ENCODE measurements at regions not wholly inside any gene's neighbourhood (a gene's known extent, or its start where the extent isn't known, plus 50 kb on each side); places are given as distances from the start of the nearest gene placed in this dataset.
A peak's percentile ranks its signal among the peaks of the same experiment; 100 is the strongest.

DNA sequence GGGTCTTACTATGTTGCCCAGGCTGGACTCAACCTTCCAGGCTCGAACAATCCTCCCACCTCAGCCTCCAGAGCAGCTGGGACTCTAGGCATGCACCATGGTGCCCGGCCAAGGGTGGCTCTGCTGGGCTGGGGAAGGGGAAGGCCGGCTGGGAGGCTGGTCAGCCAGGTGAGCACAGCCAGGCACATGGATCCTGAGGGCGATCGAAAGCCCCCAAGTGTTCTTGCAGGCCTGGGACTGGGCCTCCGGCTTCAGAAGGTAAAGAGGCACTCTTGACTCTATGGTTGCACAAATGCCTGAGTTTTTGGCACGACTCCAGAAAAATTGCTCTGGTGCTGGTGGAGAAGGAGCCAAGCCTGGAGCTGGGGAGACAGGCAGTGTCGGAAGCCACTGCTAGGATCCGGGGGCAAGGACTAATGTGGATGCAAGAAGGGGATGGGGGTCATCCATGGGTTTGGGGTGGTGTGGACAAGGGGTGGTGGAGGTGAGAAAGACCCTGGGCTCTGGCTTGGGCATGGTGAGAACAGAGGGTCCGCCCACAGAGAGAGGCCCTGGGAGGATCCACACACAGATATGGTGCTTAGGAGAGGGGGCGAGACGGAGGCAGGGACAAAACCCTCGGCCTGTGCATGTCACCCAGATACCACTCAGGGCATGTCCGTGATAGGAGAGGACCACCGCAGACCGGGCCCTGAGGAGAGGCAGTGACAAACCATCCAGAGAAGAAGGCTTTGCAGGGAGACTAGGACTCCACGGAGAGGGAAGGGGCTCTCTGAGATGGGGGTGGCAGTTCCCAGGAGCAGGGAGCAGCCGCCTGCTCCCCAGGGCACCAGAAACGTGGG is 51.1 kb upstream of the COL5A1 start:
- peak; percentile 45 for DNase-seq

DNA sequence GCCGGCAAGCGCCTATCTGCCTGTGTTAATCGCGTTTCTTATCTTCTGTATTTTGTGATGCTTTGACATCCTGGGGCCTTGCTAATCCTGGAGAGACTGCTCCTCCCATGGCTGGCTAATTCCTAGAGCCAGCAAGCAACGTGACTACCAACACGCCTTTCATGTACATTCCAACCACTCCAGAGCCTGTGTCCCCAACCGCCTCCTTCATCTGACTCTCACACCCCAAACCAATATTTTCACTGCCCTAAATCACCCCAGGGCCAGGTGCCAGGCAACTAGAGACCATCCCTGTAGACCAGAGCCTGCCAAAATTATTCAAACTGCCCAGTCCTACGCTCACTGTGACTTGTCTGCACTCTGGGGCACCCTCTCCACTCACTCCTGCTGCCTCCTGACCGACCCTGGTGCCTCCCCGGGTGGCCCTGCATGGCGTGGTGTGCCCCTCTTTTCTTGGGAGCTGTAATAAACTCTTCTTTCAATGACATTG is 50.5 kb upstream of the COL5A1 start:
- no peak for DNase-seq

DNA sequence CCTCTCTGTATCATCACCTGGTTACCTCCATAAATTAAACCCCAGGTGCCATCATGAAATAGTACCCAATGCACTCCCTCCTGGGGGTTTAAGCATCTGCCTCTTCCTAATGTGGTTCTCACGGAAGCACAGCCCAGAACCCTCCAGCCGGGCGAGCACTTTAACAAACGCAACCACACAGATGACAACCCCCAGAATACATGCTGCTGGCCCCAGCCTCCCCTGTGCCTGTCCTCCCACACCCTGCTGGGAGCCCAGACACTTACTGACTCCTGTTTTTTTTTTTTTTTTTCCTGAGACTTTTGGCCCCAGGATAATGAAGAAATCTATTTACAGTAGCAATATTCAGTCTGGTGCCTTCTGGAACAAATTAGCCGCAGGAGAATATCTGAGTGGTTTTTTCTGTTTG is 50.0 kb upstream of the COL5A1 start:
- no peak for DNase-seq

Data from NCI-H2029 (cell line).